ENCODE measurements at regions not wholly inside any gene's neighbourhood (a gene's known extent, or its start where the extent isn't known, plus 50 kb on each side); places are given as distances from the start of the nearest gene placed in this dataset.

DNA sequence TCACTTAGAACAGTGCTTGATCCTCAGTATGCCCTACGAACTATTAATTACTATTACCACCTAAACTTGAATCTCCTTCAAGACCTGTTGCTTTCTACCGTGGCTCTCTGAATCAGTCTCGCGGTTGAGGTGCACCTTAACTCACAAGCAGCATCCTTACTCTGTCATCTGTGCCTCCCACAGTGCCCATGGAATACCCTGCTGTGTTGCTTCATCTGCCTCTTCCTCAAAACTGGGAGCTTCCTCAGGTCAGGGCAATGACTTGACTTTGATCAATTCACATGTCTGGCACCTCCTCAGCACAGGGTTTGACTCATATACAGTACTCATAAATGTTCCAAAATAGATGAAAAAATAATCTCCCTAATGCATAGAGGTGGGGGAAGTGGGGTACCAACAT is 305.9 kb downstream of the NUAK1 start:
- TF ChIP-seq, protein P1, sequence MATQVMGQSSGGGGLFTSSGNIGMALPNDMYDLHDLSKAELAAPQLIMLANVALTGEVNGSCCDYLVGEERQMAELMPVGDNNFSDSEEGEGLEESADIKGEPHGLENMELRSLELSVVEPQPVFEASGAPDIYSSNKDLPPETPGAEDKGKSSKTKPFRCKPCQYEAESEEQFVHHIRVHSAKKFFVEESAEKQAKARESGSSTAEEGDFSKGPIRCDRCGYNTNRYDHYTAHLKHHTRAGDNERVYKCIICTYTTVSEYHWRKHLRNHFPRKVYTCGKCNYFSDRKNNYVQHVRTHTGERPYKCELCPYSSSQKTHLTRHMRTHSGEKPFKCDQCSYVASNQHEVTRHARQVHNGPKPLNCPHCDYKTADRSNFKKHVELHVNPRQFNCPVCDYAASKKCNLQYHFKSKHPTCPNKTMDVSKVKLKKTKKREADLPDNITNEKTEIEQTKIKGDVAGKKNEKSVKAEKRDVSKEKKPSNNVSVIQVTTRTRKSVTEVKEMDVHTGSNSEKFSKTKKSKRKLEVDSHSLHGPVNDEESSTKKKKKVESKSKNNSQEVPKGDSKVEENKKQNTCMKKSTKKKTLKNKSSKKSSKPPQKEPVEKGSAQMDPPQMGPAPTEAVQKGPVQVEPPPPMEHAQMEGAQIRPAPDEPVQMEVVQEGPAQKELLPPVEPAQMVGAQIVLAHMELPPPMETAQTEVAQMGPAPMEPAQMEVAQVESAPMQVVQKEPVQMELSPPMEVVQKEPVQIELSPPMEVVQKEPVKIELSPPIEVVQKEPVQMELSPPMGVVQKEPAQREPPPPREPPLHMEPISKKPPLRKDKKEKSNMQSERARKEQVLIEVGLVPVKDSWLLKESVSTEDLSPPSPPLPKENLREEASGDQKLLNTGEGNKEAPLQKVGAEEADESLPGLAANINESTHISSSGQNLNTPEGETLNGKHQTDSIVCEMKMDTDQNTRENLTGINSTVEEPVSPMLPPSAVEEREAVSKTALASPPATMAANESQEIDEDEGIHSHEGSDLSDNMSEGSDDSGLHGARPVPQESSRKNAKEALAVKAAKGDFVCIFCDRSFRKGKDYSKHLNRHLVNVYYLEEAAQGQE (IDR thresholded peaks at IDR 0.05; ENCODE audit: low read depth), result no peak
- TF ChIP-seq, protein P2, sequence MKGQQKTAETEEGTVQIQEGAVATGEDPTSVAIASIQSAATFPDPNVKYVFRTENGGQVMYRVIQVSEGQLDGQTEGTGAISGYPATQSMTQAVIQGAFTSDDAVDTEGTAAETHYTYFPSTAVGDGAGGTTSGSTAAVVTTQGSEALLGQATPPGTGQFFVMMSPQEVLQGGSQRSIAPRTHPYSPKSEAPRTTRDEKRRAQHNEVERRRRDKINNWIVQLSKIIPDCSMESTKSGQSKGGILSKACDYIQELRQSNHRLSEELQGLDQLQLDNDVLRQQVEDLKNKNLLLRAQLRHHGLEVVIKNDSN (IDR thresholded peaks at IDR 0.05), result no peak
- TF ChIP-seq, protein P3, sequence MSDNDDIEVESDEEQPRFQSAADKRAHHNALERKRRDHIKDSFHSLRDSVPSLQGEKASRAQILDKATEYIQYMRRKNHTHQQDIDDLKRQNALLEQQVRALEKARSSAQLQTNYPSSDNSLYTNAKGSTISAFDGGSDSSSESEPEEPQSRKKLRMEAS (IDR thresholded peaks at IDR 0.05), result no peak
- TF ChIP-seq CREB1 (IDR thresholded peaks at IDR 0.05; ENCODE audit: low read depth) (no peak), TAF1 (IDR thresholded peaks at IDR 0.05; ENCODE audit: low read depth) (no peak), ZBTB7A (IDR thresholded peaks at IDR 0.05; ENCODE audit: low read depth) (no peak), CEBPB (IDR thresholded peaks at IDR 0.05) (no peak), YY1 (IDR thresholded peaks at IDR 0.05; ENCODE audit: low read depth) (no peak), EGR1 (IDR thresholded peaks at IDR 0.05) (no peak)
